OCI-LY1 (cell line): ENCODE measurements at regions not wholly inside any gene's neighbourhood (a gene's known extent, or its start where the extent isn't known, plus 50 kb on each side); places are given as distances from the start of the nearest gene placed in this dataset.

Experiments used
- CTCF ChIP-seq: fragments of 200-600 bp; sonication (generic), shearing (Covaris generic); IDR thresholded peaks from 2 replicates; pipeline ENCODE4 v1.5.1; 2017; ENCODE audit warnings: mild to moderate bottlenecking, antibody characterized with exemption, low read length, moderate library complexity, mixed read lengths
- EZH2 ChIP-seq: fragments of 200-600 bp; sonication (generic), shearing (Covaris generic); IDR thresholded peaks from 2 replicates; pipeline ENCODE4 v1.8.0; 2017; ENCODE audit warnings: borderline replicate concordance, mixed run types, mild to moderate bottlenecking, antibody characterized with exemption, low read length, moderate library complexity, mixed read lengths

DNA sequence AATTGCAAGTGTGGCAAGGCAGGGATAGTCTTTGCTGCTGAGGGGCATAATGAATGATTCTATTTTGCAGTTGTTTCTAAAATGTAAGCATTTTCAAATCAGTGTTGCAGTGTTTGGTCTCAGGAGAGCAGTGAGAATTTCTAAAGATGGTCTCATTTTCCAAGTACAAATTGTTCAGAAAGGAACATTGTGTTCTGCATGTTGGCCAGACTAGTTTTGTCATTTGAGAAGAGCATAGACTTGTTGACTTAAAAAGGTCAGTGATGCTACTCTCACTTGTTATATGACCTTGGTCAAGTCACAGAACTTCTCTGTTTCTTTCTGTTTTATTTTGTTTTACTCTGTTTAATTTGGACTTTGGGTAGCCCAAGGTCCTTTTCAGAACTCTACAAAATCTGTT lies 344.6 kb downstream of the OSTF1 start:
- TF ChIP-seq CTCF (no peak), EZH2 (no peak)
